Prostate gland (tissue), 2 donors: ENCODE measurements at regions not wholly inside any gene's neighbourhood (a gene's known extent, or its start where the extent isn't known, plus 50 kb on each side); places are given as distances from the start of the nearest gene placed in this dataset.

Experiments used
- CTCF ChIP-seq, 4 experiments: fragments of 200-600 bp in 2 of 4; fragments of 450-650 bp in 2 of 4; sonication (generic) in 2 of 4; IDR thresholded peaks; 1 replicate in 3 of 4; 2 replicates in 1 of 4; pipeline ENCODE4 v1.5.1; 2016 to 2019; ENCODE audit warnings: antibody characterized with exemption in 4 of 4, mild to moderate bottlenecking in 2 of 4, moderate library complexity in 2 of 4
- POLR2A ChIP-seq: fragments of 450-650 bp; IDR thresholded peaks from one replicate; pipeline ENCODE4 v1.6.1; 2016; ENCODE audit warnings: antibody characterized with exemption, mild to moderate bottlenecking

DNA sequence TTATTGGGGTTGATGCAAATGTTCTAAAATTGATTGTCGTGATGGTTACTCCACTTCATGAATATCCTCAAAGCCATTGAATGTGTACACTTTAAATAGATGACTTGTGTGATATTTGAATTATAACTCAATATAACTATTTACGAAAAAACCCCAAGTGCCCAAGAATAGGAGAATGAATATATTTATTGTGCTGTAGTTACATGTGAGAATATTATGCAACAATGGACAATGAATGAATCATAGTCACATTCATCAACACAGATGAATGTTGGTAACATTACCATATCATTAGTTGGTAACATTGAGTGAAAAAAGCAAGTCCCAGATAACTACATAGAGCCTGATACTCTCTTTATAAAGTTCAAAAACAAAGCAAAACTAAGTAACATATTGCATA, 127.8 kb upstream of the UBL3 start:
- TF ChIP-seq CTCF (IDR thresholded peaks at IDR 0.05) (no peak), POLR2A (no peak)
